ENCODE measurements at regions not wholly inside any gene's neighbourhood (a gene's known extent, or its start where the extent isn't known, plus 50 kb on each side); places are given as distances from the start of the nearest gene placed in this dataset.

GRCh38 chr4:24404281-24404680 lies 180.1 kb downstream of the DHX15 start:
- TF ChIP-seq CTCF (IDR thresholded peaks at IDR 0.05; ENCODE audit: low read length) (no peak), EZH2 (IDR thresholded peaks at IDR 0.05; ENCODE audit: borderline replicate concordance, low read length) (no peak)

Data from OCI-LY1 (cell line).